Nephron (organoid): ENCODE measurements at regions not wholly inside any gene's neighbourhood (a gene's known extent, or its start where the extent isn't known, plus 50 kb on each side); places are given as distances from the start of the nearest gene placed in this dataset.
"Not testable (repeated sequence)": the region's sequence is repeated elsewhere in the genome, so short reads cannot be mapped to it uniquely, and the experiment has no call there.

ENCODE experiments used
- H3K27ac Mint-ChIP-seq, 3 experiments: 2 replicates each; pipeline ENCODE4 v1.8.0; 2020; ENCODE audit warnings: mixed read lengths in 3 of 3, mild to moderate bottlenecking in 2 of 3, moderate library complexity in 1 of 3
- H3K27me3 Mint-ChIP-seq: 2 replicates; pipeline ENCODE4 v1.8.0; 2021; ENCODE audit warnings: low read depth, mild to moderate bottlenecking, moderate library complexity, mixed read lengths
- H3K36me3 Mint-ChIP-seq: 2 replicates; pipeline ENCODE4 v1.8.0; 2020; ENCODE audit warnings: low read depth, mixed read lengths
- H3K4me1 Mint-ChIP-seq: 2 replicates; pipeline ENCODE4 v1.8.0; 2020; ENCODE audit warnings: mixed read lengths
- H3K4me3 Mint-ChIP-seq, 3 experiments: 2 replicates each; pipeline ENCODE4 v1.8.0; 2020; ENCODE audit warnings: mild to moderate bottlenecking in 3 of 3, mixed read lengths in 3 of 3, moderate library complexity in 2 of 3
- H3K9me3 Mint-ChIP-seq: 2 replicates; pipeline ENCODE4 v1.8.0; 2020; ENCODE audit warnings: mixed read lengths
- CTCF ChIP-seq, 3 experiments: fragments of 200-600 bp; sonication (generic); IDR thresholded peaks; one replicate each; pipeline ENCODE4 v1.5.0; 2021; ENCODE audit warnings: antibody characterized with exemption in 3 of 3; ENCODE audit not compliant: unreplicated experiment in 3 of 3

DNA sequence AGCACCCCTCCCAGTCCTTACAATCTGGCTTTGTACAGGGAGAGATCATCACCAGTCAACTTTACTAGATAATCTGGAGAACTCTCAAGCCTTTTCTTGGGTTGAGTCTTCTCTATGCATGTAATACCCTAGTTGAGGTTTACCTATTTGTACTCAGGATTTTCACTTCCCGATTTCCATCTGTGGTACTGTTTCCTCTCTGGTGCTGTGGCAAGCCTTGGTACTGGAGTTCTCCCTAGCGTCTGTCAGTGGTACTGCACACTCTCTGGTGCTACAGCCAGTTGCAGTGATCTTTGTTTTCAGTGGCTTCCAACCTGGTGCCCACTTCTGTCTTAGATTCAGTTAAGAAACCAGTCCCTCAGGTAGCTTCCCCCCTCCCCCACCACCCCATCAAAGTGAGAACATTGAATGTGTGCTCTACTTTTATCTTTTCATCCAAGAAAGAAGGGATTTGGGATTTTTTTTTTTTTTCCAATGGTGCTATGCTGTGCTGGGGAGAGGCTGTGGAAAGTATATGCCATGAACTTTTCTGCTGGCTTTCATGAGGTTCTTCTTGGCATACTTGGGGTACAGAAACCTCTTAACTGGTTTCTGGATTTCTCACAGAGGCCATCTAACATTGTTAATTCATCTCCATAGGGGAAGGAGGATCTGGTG, 69.4 kb upstream of the EVL start:
- no peak overlapping the region for H3K27ac Mint-ChIP-seq
- no peaks in the 10 kb centered on the region for H3K4me1 Mint-ChIP-seq
- H3K36me3 Mint-ChIP-seq, result peaks cover 30% of the 10 kb centered on the region
- peaks cover 21% of the 10 kb centered on the region for H3K9me3 Mint-ChIP-seq
- no peaks in the 10 kb centered on the region for H3K27me3 Mint-ChIP-seq
- H3K4me3 Mint-ChIP-seq, result no peak overlapping the region
- TF ChIP-seq CTCF (IDR thresholded peaks at IDR 0.05; ENCODE audit: unreplicated experiment in 3 of 3), result peak; percentile 30 to 51 (median 43)

GRCh38 chr14:99996951-99997571, 68.2 kb upstream of the EVL start:
- no peak overlapping the region for H3K27ac Mint-ChIP-seq
- no peaks in the 10 kb centered on the region for H3K4me1 Mint-ChIP-seq
- no peaks in the 10 kb centered on the region for H3K27me3 Mint-ChIP-seq
- TF ChIP-seq CTCF (IDR thresholded peaks at IDR 0.05; ENCODE audit: unreplicated experiment in 3 of 3), result no peak
- H3K9me3 Mint-ChIP-seq, result peaks cover 29% of the 10 kb centered on the region
- no peak overlapping the region for H3K4me3 Mint-ChIP-seq
- peaks cover 34% of the 10 kb centered on the region for H3K36me3 Mint-ChIP-seq

DNA sequence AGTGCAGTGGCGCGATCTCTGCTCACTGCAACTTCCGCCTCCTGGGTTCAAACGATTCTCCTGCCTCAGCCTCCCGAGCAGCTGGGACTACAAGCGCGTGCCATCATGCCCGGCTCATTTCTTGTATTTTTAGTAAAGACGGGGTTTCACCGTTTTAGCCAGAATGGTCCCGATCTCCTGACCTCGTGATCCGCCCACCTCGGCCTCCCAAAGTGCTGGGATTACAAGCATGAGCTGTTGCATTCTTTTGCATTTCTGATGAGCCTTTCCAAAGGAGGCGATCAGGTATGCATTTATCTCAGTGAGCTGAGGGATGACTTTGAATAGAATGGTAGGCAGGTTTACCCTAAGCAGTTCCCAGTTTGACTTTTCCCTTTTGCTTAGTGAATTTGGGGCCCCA, 64.8 kb upstream of the EVL start:
- not testable (repeated sequence) for H3K4me1 Mint-ChIP-seq, H3K27me3 Mint-ChIP-seq, H3K4me3 Mint-ChIP-seq, H3K27ac Mint-ChIP-seq
- Mint-ChIP-seq H3K36me3 (peaks cover 39% of the 10 kb centered on the region), H3K9me3 (peaks cover 32% of the 10 kb centered on the region)

DNA sequence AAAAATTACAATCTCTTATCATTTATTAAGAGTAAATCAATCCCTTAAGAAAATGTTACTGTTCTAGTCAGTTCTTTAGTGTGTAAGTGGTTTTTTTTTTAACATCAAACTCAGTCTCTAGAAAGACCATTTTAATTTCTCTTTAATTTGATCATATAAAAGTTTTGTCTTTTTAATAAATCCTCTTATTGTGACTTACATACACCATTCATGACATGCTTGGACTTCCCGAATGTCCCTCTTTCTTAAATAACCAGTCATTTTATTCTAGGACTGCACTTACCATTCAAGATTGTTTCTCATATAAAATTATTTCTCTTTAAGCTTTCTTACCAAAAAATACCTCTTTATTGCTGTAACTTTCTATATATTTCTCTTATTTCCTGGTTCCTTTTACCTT, 60.8 kb upstream of the EVL start:
- peaks cover 32% of the 10 kb centered on the region for H3K9me3 Mint-ChIP-seq
- H3K27ac Mint-ChIP-seq, result no peak overlapping the region
- peaks cover 59% of the 10 kb centered on the region for H3K36me3 Mint-ChIP-seq
- H3K4me1 Mint-ChIP-seq, result no peaks in the 10 kb centered on the region
- H3K4me3 Mint-ChIP-seq, result no peak overlapping the region
- TF ChIP-seq CTCF (IDR thresholded peaks at IDR 0.05; ENCODE audit: unreplicated experiment in 3 of 3), result no peak
- no peaks in the 10 kb centered on the region for H3K27me3 Mint-ChIP-seq

GRCh38 chr14:100007254-100007653, 58.0 kb upstream of the EVL start:
- Mint-ChIP-seq H3K27ac (no peak overlapping the region), H3K4me3 (no peak overlapping the region), H3K36me3 (peaks cover 52% of the 10 kb centered on the region), H3K27me3 (no peaks in the 10 kb centered on the region), H3K4me1 (peaks cover 18% of the 10 kb centered on the region), H3K9me3 (peaks cover 17% of the 10 kb centered on the region)
- no peak for TF ChIP-seq CTCF (IDR thresholded peaks at IDR 0.05; ENCODE audit: unreplicated experiment in 3 of 3)

- peaks cover 57% of the 10 kb centered on the region for H3K36me3 Mint-ChIP-seq
- not testable (repeated sequence) for H3K27ac Mint-ChIP-seq, H3K9me3 Mint-ChIP-seq, H3K27me3 Mint-ChIP-seq, H3K4me3 Mint-ChIP-seq
- peaks cover 29% of the 10 kb centered on the region for H3K4me1 Mint-ChIP-seq
Measured at GRCh38 chr14:100009802-100010201, 55.4 kb upstream of the EVL start.

DNA sequence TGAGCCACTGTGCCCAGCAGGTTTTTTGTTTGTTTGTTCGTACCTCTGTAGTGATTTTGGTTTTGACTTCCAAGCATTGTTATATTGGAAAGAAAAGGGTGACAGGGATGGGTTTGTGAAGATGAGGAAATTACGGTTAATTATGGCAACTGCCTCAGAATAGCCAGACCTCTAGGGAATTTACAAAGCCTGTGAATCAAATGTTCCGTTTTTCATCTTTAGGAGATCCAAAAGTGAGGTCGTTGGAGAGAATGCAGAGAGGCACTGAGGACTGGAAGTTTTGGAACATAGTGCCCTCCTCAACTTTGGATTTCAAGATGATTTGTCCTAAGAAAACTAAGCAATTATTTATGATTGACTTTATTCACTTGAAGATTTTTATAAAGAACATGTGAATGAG, 54.5 kb upstream of the EVL start:
- Mint-ChIP-seq H3K27ac (no peak overlapping the region), H3K4me3 (no peak overlapping the region), H3K9me3 (peaks cover 2% of the 10 kb centered on the region), H3K4me1 (peaks cover 29% of the 10 kb centered on the region), H3K27me3 (no peaks in the 10 kb centered on the region), H3K36me3 (peaks cover 48% of the 10 kb centered on the region)
- no peak for TF ChIP-seq CTCF (IDR thresholded peaks at IDR 0.05; ENCODE audit: unreplicated experiment in 3 of 3)
